Neural crest cell (in vitro differentiated cells): ENCODE measurements at regions not wholly inside any gene's neighbourhood (a gene's known extent, or its start where the extent isn't known, plus 50 kb on each side); places are given as distances from the start of the nearest gene placed in this dataset.

Experiments
- DNase-seq: peaks from one replicate; pipeline ENCODE4 v3.0.0; 2021; ENCODE audit warnings: low read depth, mixed read lengths, low spot score
- H3K27ac Mint-ChIP-seq: one replicate; pipeline ENCODE4 v1.8.0; 2021; ENCODE audit warnings: mild to moderate bottlenecking, mixed read lengths; ENCODE audit not compliant: unreplicated experiment
- H3K27me3 Mint-ChIP-seq: 2 replicates; pipeline ENCODE4 v1.8.0; 2021; ENCODE audit warnings: low read depth, mild to moderate bottlenecking, mixed read lengths
- H3K36me3 Mint-ChIP-seq: 2 replicates; pipeline ENCODE4 v1.8.0; 2021; ENCODE audit warnings: low read depth, mild to moderate bottlenecking, mixed read lengths
- H3K4me1 Mint-ChIP-seq: 2 replicates; pipeline ENCODE4 v1.8.0; 2021; ENCODE audit warnings: mixed read lengths
- H3K4me3 Mint-ChIP-seq: one replicate; pipeline ENCODE4 v1.8.0; 2021; ENCODE audit warnings: mild to moderate bottlenecking, mixed read lengths
- H3K9me3 Mint-ChIP-seq: 2 replicates; pipeline ENCODE4 v1.8.0; 2021; ENCODE audit warnings: mixed read lengths
- TF ChIP-seq, protein P1 (sequence below): fragments of 200-600 bp; sonication (generic); conservative IDR thresholded peaks from 2 replicates; pipeline ENCODE4 v1.5.0; 2021; ENCODE audit warnings: antibody characterized with exemption, mild to moderate bottlenecking

DNA sequence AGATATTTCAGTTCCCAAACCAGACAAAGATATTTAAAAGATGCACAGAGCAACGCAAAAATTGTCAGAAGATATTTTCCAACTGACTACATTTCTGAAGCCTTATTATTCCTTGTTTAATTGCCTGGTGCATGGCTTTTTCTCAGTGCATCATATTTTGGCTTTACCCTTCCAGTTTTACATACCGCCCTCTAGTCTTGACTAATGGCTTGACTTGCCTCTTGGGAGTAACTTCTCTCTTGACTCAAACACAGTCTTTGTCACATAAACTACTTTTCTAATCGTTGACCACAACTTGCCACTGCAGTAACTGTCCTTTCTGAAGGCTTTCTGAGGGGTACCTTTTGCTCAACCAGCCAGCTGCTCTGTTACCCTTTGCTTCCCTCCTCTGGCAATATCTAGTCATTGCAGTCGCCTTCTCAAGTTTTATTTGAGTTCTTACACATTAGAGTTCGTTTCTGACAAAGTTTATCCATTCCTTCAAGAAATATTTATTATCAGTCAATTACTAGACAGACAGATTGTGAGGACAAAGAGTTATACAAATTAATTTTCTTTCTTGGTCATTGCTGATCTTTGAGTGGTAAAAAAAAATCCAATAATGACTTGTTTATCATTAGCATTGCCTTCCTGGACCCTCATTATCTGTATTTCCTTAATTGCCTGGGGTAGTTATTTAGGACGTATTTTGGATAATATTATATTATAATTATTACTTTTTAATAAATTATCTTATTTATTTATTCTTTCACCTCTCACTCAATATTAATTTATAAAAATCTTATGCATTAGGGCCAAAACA is 506.9 kb upstream of the PCDH10 start:
- peak; percentile 33 for DNase-seq
- Mint-ChIP-seq H3K4me1 (peaks cover 4% of the 10 kb centered on the region), H3K27me3 (no peaks in the 10 kb centered on the region), H3K9me3 (peaks cover 4% of the 10 kb centered on the region), H3K27ac (no peak overlapping the region), H3K36me3 (peaks cover 4% of the 10 kb centered on the region), H3K4me3 (no peak overlapping the region)
- TF ChIP-seq, protein P1, sequence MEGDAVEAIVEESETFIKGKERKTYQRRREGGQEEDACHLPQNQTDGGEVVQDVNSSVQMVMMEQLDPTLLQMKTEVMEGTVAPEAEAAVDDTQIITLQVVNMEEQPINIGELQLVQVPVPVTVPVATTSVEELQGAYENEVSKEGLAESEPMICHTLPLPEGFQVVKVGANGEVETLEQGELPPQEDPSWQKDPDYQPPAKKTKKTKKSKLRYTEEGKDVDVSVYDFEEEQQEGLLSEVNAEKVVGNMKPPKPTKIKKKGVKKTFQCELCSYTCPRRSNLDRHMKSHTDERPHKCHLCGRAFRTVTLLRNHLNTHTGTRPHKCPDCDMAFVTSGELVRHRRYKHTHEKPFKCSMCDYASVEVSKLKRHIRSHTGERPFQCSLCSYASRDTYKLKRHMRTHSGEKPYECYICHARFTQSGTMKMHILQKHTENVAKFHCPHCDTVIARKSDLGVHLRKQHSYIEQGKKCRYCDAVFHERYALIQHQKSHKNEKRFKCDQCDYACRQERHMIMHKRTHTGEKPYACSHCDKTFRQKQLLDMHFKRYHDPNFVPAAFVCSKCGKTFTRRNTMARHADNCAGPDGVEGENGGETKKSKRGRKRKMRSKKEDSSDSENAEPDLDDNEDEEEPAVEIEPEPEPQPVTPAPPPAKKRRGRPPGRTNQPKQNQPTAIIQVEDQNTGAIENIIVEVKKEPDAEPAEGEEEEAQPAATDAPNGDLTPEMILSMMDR = peak; percentile 88

DNA sequence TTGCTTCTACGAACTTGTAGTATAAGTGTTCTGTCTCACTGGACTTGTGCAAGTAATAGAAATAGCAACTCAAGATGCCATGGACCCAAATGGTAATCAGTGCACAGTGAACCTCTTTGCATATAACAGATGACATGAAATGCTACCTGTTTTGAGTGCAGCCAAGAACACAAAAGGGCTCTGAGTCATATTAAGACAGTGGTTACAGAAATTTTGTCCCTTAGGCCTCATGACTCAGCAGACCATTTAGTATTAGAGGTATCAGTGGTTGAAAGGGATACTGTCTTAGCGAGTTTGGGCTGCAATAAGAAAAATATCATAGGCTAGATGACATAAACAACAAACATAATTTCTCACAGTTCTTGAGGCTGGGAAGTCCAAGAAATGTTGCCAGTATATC is 502.9 kb upstream of the PCDH10 start:
- DNase-seq = no peak
- no peak overlapping the region for H3K4me3 Mint-ChIP-seq
- H3K27me3 Mint-ChIP-seq = no peaks in the 10 kb centered on the region
- peaks cover 7% of the 10 kb centered on the region for H3K4me1 Mint-ChIP-seq
- no peak overlapping the region for H3K27ac Mint-ChIP-seq
- peaks cover 10% of the 10 kb centered on the region for H3K9me3 Mint-ChIP-seq
- TF ChIP-seq, protein P1 = no peak
- peaks cover 2% of the 10 kb centered on the region for H3K36me3 Mint-ChIP-seq

GRCh38 chr4:132651196-132651595 is 497.9 kb upstream of the PCDH10 start:
- Mint-ChIP-seq H3K36me3 (peaks cover 16% of the 10 kb centered on the region), H3K9me3 (peaks cover 23% of the 10 kb centered on the region), H3K4me3 (no peak overlapping the region), H3K27ac (no peak overlapping the region), H3K27me3 (no peaks in the 10 kb centered on the region), H3K4me1 (peaks cover 11% of the 10 kb centered on the region)
- DNase-seq = no peak
- TF ChIP-seq, protein P1 = no peak

DNA sequence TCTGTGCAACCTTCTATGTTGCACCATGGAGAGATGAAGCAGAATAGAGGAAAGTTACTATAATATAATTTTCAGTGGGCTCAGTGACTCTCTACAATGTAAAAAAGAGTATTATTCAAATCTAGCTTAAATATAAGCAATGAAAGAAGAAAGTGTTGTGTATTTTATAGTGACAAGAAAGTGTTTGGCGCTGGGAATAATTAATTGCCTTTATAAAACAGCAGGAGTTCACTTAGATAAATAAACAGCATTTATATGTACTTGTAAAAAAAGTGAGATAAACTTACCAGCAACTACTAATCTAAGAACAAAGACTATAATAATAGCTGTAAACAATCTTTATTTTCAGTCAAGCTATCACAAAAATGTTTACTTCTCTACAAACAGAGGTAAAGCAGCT is 488.9 kb upstream of the PCDH10 start:
- Mint-ChIP-seq H3K4me3 (no peak overlapping the region), H3K36me3 (peaks cover 12% of the 10 kb centered on the region), H3K27ac (no peak overlapping the region), H3K9me3 (peaks cover 10% of the 10 kb centered on the region), H3K4me1 (no peaks in the 10 kb centered on the region), H3K27me3 (no peaks in the 10 kb centered on the region)
- TF ChIP-seq, protein P1 = no peak
- no peak for DNase-seq

GRCh38 chr4:132662456-132662855 is 486.6 kb upstream of the PCDH10 start:
- Mint-ChIP-seq H3K4me3 (no peak overlapping the region), H3K27ac (no peak overlapping the region), H3K27me3 (no peaks in the 10 kb centered on the region), H3K4me1 (no peaks in the 10 kb centered on the region), H3K9me3 (peaks cover 4% of the 10 kb centered on the region), H3K36me3 (peaks cover 6% of the 10 kb centered on the region)
- no peak for DNase-seq
- TF ChIP-seq, protein P1 = no peak
